Psoas muscle (tissue), 7 donors: ENCODE measurements at regions not wholly inside any gene's neighbourhood (a gene's known extent, or its start where the extent isn't known, plus 50 kb on each side); places are given as distances from the start of the nearest gene placed in this dataset.
A peak's percentile ranks its signal among the peaks of the same experiment; 100 is the strongest.

Source experiments
- ATAC-seq, 4 donors: fragments of 200-7000 bp; cut with Tn5 transposase; one replicate each; pipeline ENCODE4 v1.9.1; 2020; ENCODE audit warnings: moderate library complexity in 3 of 4, mild to moderate bottlenecking in 2 of 4
- DNase-seq, 2 donors: peaks; one replicate each; pipeline ENCODE4 v3.0.0-alpha.2; 2020
- H3K27ac ChIP-seq: fragments of 200-600 bp; one replicate; pipeline ENCODE4 v1.8.0; 2022
- H3K27me3 ChIP-seq, 3 donors: fragments of 200-600 bp in 1 of 3; one replicate each; pipeline versions ENCODE4 v1.6.1 to v1.8.0; 2013 to 2022; ENCODE audit warnings: low read length in 2 of 3, mild to moderate bottlenecking in 2 of 3, moderate library complexity in 1 of 3; ENCODE audit not compliant: insufficient read depth in 3 of 3
- H3K36me3 ChIP-seq, 2 donors: fragments of 200-600 bp in 1 of 2; one replicate each; pipeline versions ENCODE4 v1.6.1 to v1.8.0; 2013 to 2022; ENCODE audit warnings: low read depth in 1 of 2, mild to moderate bottlenecking in 1 of 2, moderate library complexity in 1 of 2; ENCODE audit not compliant: insufficient read depth in 1 of 2
- H3K4me1 ChIP-seq: fragments of 200-600 bp; one replicate; pipeline ENCODE4 v1.8.0; 2022
- H3K4me3 ChIP-seq: fragments of 200-600 bp; one replicate; pipeline ENCODE4 v1.8.0; 2022; ENCODE audit warnings: mild to moderate bottlenecking
- H3K9me3 ChIP-seq: fragments of 200-600 bp; one replicate; pipeline ENCODE4 v1.8.0; 2022
- CTCF ChIP-seq: fragments of 200-600 bp; IDR thresholded peaks from one replicate; pipeline ENCODE4 v1.8.0; 2022; ENCODE audit warnings: antibody characterized with exemption
- WGBS, 3 donors: extraction: QIAGEN DNeasy Blood & Tissue Kit; methylation state at CpG; one replicate each; pipeline versions ENCODE4 v1.1.6 to v1.1.7; 2013; 5-methylcytosine and 5-hydroxymethylcytosine counted together
- intact Hi-C, 2 donors: fragments of 100-400 bp; cut with DNase I; formaldehyde crosslinking; loops; one replicate each; pipeline versions ENCODE4 v1.11.0 to v1.14.2; 2022
- donor health status: healthy with polysubstance abuse.
- donor health status: DM: no; HTN: no; CAD: no; lungs with moderate emphysema.
- donor health status: Bipolar disorder and iron deficiency.
- donor health status: healthy.
- donor health status: DM: yes; HTN: yes; CAD: no.
- donor health status: DM: no; HTN: no; CAD: no.
- donor health status: DM: yes; HTN: yes; CAD: no.

DNA sequence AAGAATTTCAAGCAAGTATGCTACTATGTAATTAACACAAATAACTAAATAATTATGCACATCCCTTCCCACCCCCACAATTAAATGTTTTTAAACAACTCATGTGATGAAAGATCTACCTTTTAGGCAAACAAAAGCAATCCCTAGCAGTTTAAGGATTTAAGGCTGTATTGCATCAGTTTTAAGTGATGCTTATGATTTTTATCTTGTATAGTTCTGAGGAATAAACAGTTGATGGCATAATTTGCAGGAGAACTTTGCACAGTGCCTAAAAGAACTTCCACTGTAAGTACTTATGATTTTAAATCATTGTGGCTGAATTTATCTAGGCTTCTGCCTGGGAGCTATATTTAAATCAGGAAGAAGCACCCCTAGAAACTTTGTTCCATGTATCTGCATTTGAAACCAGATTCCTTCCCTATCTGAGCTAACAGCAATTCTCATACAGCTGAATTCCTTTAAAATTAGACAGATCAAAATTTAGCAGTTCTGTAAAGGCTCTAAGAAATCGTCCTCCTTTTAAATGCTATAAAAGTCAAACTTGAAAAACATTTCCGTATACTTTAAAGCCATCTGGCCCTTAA, 388.6 kb downstream of the BCAT1 start:
- Histone ChIP-seq H3K4me1 (peaks cover 5% of the 10 kb centered on the region), H3K36me3 (no peaks in the 10 kb centered on the region), H3K27ac (peak overlapping the region; percentile 50), H3K27me3 (peaks cover 0 to 30% (median 7%) of the 10 kb centered on the region in 3 donors), H3K4me3 (peak overlapping the region; percentile 70), H3K9me3 (no peaks in the 10 kb centered on the region)
- no peak for DNase-seq
- ATAC-seq: no peak
- intact Hi-C loops: no loop called here
- TF ChIP-seq CTCF: no peak
- WGBS, 3 donors: 20 to 59% (median 39%) methylated on average over 2 of the region's 2 CpGs

DNA sequence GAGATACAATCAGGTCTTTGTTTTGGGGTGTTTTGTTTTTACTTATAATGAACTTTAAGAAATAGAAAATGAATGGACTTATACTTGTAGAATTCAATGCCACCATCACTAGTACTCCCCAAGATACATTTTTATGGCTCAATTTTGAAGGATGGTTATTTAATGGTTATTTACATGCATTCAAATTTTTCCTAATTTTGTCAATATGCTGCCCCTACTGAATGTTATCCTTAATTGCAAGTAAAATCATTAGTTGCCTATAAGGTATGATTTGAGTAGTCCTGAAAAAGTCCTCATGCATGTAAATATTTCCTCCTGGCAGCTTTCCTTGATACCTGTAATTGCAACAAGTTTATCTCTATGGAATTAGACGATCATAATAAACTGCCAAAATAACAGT, 391.2 kb downstream of the BCAT1 start:
- DNase-seq (no peak), ATAC-seq (no peak)
- Histone ChIP-seq H3K9me3 (no peaks in the 10 kb centered on the region), H3K36me3 (no peaks in the 10 kb centered on the region), H3K4me1 (peaks cover 5% of the 10 kb centered on the region), H3K4me3 (no peak overlapping the region), H3K27ac (no peak overlapping the region), H3K27me3 (peaks cover 0 to 21% (median 4%) of the 10 kb centered on the region in 3 donors)
- no peak for TF ChIP-seq CTCF
- WGBS, 3 donors: 91 to 96% (median 92%) methylated on average over 1 of the region's 1 CpG
- intact Hi-C loops: no loop called here

- Histone ChIP-seq H3K4me3 (no peak overlapping the region), H3K27ac (no peak overlapping the region), H3K27me3 (peaks cover 0 to 7% (median 0%) of the 10 kb centered on the region in 3 donors), H3K4me1 (peaks cover under 1% of the 10 kb centered on the region), H3K36me3 (no peaks in the 10 kb centered on the region), H3K9me3 (no peaks in the 10 kb centered on the region)
- intact Hi-C loops: no loop called here
- DNase-seq: no peak
- ATAC-seq: no peak
- TF ChIP-seq CTCF: no peak
- 66 to 82% (median 73%) methylated on average over 2 of the region's 2 CpGs for WGBS, 3 donors
Measured at GRCh38 chr12:24555730-24556129, 393.2 kb downstream of the BCAT1 start.

GRCh38 chr12:24554612-24555295, 394.1 kb downstream of the BCAT1 start:
- ATAC-seq: no peak
- intact Hi-C loops: no loop called here
- Histone ChIP-seq H3K9me3 (no peaks in the 10 kb centered on the region), H3K27ac (no peak overlapping the region), H3K36me3 (no peaks in the 10 kb centered on the region), H3K4me3 (no peak overlapping the region), H3K4me1 (no peaks in the 10 kb centered on the region), H3K27me3 (no peaks in the 10 kb centered on the region)
- WGBS, 3 donors: 80 to 84% (median 80%) methylated on average over 11 of the region's 11 CpGs
- DNase-seq: no peak
- TF ChIP-seq CTCF: no peak

DNA sequence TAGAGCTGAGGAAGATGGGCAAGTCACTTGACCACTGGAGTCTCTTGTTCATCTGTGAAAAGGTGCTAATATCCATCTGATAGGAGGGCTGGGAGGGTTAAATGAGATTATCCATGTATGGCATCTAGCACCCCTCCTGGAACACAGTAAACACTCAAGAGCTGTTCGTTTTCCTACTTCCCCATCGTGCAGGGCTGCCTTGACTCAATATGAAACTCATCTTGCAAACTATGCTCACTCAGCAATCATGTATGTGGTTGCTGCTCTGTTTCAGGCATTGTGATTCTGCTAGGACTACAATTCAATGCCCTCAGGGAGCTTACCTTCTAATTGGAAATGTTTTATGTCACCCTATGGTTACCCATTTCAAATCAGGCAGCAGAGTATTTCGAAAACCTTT, 395.6 kb downstream of the BCAT1 start:
- Histone ChIP-seq H3K27me3 (peaks cover 0 to 4% (median 0%) of the 10 kb centered on the region in 3 donors), H3K9me3 (no peaks in the 10 kb centered on the region), H3K36me3 (no peaks in the 10 kb centered on the region), H3K4me1 (no peaks in the 10 kb centered on the region), H3K4me3 (no peak overlapping the region), H3K27ac (no peak overlapping the region)
- 79 to 88% (median 85%) methylated on average over 3 of the region's 3 CpGs for WGBS, 3 donors
- intact Hi-C loops: no loop called here
- ATAC-seq (no peak), DNase-seq (no peak)
- no peak for TF ChIP-seq CTCF
